Daoy (cell line): ENCODE measurements at regions not wholly inside any gene's neighbourhood (a gene's known extent, or its start where the extent isn't known, plus 50 kb on each side); places are given as distances from the start of the nearest gene placed in this dataset.
A peak's percentile ranks its signal among the peaks of the same experiment; 100 is the strongest.
"Not testable (repeated sequence)": the region's sequence is repeated elsewhere in the genome, so short reads cannot be mapped to it uniquely, and the experiment has no call there.

Experiments
- DNase-seq: peaks from one replicate; pipeline ENCODE4 v3.0.0-alpha.2; 2015; ENCODE audit warnings: low read depth

DNA sequence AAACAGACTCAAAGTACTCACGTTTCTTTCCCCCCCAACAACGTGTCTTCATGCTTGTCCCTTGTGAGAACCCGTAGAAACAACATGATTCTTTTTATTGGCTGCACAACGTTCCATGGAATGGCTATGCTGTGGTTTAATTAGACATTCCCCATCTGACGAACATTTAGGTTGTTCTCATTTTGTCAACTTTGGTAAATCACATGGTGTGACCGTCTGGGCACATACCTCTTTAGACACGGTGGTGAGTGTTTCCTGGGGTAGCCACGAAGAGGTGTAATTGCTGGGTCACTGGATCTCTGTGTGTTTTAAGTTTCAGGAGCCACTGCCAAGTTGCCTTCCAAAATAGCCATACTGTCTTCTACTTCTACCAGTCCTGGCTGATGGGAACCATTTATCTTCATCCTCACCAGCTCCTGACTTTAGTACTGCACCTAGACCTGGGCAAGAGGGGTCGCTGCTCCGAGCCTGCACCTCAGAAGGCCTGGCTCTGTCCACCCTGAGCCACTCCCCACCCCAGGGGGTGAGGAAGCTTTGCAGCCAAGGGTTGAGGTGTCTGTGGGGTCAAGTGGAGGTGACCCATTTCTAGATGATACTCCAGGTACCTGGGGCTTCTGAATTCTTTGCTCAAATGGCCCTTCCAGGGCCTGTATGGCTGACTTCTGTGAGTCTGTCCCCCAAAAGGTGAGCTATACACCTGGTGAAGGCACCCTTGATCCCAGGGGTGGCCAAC, 84.7 kb downstream of the IRX5 start:
- no peak for DNase-seq

DNA sequence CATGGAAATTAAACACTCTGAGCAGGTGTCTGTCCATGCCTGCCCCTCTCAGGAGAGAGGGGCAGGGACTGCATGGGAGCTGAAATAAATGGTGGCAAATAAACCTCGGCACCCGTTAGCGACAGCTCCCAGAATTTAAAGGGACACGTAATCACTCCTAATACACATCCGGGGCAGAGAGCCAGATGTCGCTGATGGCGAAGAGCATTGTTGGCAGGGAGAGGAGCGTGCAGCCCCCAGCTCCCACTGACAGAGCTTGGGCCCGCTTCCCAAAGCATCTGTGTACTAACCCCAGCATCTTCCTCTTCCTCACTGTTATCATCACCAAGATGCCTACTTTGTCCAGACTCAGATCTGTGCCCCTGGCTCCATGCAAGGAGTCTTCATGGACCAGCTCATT, 85.8 kb downstream of the IRX5 start:
- DNase-seq, result no peak

DNA sequence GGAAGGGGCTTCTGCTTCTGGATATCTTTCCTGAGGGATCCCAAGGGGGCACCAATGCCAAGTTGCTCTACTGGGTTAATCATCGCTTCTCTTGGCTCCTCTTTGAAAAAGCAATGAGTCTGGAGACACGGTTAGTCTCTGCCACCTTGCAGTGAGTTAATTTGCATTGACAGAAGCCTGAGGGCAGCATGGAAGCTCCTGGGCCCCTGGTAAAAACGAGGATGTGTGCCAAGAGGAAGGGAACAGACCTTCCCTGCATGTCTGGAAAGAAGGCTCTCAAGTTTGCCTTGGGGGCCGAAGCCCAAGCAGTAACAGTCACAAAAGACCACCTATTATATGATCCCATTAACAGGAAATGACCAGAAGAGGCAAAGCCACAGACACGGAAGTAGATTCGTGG, 86.7 kb downstream of the IRX5 start:
- no peak for DNase-seq

DNA sequence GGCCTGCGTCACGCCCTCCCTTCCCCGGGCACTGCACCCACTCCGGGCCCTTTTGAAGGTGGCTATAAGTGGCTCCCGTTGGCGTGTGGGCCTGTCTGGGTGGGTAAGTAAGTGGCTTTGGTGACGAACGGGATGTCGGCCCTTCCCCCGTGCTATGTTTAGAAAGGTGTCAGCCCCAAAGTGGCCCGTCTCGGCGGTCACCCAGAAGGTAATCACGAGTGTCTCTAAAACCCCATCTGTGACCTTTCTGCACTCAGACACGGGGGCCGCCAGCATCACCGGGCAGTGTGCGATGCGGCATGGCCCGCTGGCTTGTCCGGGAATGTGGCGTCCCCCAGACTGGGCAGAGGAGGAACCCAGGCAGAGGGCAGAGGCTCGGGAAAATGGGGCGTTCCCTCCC, 88.2 kb downstream of the IRX5 start:
- DNase-seq, result no peak

DNA sequence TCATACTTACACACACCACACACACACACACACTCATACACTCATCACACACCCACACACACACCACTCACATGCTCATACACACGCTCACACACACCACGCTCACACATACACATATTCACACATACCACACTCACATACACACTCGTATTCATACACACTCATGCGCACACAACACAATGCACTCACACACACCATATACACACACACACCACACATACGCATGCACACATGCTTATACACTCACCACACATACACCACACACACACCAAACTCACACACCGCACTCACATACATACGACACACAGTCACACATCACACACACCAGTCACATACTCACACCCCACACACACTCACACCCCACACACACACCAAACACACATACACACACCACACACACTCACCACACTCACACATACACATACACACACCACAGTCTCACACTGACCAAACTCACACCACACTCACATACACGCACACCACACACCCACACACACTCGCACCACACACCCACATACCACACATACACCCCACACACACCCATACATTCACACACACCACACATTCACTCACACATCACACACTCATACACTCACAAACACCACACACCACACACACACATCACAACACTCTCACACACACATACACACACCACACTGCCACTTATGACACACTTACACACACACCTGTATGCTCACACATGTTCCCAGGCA, 88.9 kb downstream of the IRX5 start:
- no peak for DNase-seq

DNA sequence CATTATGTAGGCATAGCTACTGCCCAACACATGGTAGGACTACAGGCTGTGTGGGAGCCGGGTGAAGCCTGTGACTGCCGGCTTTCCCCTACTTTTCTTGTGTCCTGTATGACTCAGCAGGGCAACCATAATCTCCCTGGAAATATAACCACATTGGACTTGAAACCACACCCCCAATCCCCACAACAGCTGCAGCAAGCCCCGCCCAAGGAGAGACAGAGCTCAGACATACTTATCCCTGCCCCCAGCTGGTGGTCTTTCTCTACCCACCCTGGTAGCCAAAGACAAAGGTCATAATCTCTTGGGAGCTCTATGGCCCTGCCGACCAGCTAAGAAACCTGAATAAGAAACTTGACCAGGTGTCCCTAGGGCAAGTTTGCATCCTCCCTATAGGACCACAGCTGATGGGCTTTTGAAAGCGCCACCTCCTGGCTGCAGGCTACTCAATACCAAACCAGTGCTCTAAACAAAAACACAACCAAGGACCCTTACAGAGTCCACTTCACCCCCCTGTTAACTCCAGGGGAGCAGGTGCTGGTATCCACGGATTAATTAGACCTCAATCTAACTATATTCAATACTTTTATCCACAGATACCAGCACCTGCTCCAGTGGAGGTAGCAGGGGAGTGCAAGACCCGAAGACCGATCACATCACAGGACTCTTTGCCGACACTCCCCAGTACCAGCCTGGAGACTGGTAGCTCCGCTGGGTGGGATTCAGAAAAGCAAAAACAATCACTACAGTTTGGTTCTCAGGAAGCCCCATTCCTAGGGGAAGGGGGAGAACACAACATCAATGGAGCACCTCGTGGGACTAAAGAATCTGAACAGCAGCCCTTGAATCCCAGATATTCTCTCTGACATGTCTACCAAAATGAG, 91.2 kb downstream of the IRX5 start:
- peak; percentile 79 for DNase-seq

DNA sequence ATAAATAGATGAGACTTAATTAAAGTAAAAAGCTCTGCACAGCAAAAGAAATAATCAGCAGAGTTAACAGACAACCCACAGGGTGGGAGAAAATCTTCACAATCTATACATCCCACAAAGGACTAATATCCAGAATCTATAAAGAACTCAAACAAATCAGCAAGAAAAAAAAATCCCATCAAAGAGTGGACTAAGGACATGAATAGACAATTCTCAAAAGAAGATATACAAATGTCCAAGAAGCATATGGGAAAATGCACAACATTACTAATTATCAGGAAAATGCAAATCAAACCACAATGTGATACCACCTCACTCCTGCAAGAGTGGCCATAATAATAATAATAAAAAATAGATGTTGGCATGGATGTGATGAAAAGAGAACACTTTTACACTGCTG, 96.6 kb downstream of the IRX5 start:
- DNase-seq, result not testable (repeated sequence)

DNA sequence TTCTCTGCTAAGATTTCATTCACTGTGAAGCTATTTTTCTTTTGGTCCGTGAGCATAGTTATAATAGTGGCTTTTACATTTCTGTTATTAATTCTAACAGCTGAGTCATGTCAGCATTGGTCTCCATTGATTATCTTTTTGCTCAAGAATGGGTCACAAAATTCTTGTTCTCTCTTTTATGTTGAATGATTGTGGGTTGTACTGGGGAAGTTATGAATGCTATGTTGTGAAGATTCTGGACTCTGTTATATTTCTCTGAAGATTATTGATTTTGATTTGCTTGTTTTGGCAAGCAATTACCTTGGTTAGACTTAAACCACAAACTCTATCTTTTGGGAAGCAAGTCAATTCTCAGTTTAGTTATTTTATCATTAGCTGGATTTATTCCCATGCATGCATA, 98.8 kb downstream of the IRX5 start:
- DNase-seq, result no peak

DNA sequence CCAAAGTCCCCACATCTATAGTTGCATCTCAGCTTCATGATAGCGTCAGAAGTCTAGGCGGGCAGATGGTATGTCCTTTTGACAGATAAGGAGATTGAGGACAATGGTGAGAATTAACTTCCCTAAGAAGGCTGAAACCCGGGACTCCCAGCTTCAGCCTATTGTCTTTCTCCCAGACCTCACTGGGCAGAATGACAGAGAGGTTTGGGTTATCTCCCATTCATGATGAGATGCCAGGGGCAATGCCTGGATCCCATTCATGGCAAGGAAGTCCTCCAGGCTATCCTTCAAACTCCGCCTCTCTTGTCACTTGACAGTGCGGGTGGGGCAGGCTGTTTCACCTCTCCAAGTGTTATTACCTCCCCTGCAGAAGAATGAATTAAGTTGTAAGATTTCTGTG, 100.3 kb downstream of the IRX5 start:
- no peak for DNase-seq

DNA sequence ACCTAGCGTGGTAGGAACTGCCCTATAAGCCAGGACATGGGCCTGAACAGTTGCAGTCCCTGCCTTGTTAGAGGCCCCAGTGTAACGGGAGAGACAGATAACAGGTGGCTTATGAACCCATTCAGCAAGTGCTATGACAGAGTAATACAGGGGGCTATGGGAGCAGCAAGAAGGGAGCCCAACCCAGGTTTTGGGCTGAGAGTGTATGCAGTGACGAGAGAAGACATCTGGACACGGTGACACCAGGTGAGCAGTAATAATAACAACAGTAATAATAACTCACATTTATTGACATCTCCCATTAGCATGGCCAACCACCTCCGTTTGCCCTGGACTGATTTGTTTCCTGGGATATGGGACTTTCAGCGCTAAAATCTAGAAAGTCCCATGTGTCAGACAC, 100.8 kb downstream of the IRX5 start:
- no peak for DNase-seq

DNA sequence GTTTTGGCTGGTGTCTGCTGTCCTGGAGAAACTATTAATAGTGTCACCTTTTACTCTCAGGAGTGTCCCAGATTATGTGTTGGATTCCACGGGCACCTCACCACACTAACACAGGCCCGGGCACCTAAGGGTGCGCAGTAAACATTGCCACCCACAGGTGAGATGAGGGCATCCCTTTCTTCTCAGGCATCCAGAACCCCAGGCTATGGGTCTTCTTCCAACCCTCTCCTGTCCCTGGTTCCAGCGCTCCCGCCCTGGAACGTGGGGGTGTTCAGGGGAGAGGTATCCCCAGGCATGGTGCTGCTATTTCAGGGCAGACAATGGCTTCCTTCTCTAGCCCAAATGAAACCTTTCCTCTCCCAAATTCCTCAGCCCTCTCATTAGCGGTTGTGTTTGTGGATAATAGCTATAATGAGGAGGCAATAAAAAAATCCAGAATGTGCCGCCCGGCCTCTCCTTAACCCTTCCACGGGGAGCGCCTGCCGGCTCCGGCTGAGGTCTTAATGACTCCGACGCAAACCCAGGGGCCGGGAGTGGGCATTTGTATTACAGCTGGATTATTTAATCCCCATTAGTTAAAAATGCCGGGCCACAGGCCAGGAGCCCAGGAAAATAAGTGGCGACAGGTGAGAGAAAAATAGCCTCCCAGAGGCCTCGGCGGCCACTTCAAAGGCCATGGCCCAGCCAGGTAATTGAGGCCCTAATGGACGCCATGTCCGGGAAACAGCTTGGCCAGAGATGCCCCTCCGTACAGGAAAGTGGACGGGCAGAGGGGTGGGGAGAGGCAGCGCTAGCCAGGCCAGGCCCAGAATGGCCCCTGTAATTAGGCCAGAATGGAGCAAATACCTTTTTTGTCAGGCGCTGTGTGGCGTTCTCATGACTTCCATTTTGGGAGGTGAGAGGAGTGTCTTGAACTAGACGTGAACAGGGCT, 102.8 kb downstream of the IRX5 start:
- no peak for DNase-seq

DNA sequence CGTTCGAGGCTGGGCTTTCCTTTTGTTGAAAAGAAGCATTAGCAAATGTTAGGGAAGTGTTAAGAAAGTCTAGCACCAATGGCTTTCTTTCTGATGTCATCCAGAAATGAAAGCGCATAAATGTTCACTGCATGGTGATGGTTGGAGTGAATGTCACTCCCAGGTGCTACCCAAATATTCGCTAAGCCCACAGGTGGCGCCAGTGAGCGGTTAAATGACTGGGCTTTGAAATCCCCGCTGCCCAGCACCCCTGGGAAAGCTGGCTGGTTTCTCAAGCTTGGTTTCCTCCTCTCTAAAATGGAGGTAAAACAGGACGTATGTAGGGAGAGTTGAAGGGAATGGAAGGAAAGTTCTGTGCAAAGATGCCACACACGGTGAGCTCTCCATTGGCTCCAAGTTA, 104.4 kb downstream of the IRX5 start:
- DNase-seq, result peak; percentile 57

DNA sequence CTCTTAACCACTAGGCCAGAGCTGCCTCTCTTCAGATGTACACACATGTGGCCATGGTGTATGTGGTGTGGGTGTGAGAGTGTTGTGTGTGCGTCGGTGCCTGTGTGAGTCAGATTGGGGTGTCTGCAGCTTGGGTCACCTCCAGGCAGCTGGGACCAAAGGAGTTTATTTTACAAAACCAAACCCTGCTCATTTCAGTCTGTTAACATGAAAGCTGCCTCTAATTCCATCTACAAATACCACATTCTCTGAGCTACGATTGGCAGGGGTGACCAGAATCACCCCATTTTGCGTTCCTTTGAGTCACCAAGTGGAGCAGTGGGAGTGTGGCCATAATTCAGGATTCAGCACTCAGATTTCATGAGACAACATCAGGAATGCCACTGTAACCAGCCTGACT, 105.3 kb downstream of the IRX5 start:
- no peak for DNase-seq

DNA sequence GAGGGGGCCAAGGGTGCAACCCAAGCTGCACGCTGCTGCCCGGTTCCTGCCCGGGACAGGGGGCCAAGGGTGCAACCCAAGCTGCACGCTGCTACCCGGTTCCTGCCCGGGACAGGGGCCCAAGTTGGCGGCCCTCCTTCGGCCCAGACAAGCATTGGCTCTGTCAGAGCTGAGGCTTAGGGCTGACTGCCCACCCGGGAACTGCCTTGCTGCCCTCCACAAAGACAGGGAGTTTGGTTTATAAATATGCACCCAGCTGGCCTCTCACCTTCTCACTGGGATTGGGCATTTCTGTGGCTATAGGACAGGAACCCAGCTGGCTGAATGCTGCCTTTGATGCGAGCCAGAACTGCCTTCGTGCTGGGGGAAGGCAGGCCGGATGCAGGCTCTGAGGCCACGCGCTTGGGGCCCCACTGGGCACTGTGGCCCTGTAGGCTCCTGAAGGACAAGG, 105.7 kb downstream of the IRX5 start:
- no peak for DNase-seq

DNA sequence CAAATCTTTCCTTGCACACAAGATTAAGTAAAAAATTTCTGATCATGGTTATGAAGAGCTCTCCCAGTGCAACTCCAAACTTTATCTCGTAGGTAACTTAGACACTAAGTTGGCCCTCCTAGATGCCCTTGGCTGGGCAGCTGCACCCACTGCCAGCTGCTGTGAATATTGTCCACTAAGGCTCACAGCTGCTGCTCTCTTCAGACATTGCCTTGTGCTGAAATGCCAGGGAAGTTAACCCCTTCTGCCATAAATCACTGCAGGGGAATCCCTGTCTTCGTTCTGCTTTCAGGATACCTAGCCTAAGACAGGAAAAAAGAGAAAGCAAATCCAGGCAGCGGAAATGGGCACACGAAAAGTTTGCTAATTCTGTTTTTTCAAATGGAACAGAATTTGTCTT, 106.4 kb downstream of the IRX5 start:
- DNase-seq, result no peak

DNA sequence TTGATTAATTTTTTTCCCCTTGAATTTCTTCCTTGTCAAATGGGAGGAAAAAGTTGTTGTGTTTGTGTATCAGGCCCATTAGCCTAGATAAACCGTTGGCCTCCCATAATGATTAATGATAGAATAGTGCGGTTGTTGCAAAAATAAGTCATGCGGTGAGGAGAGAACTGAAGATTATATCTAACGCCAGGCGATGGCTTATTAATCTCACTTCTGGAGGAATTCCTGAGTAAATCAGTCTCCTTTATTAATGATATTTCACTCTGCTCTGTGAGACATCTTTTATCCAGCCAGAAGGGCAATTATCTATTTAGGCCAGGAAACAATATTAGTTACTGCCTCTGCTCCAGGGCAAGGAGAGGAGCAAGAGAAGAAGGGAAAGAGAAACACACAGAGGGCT, 107.3 kb downstream of the IRX5 start:
- DNase-seq, result no peak

DNA sequence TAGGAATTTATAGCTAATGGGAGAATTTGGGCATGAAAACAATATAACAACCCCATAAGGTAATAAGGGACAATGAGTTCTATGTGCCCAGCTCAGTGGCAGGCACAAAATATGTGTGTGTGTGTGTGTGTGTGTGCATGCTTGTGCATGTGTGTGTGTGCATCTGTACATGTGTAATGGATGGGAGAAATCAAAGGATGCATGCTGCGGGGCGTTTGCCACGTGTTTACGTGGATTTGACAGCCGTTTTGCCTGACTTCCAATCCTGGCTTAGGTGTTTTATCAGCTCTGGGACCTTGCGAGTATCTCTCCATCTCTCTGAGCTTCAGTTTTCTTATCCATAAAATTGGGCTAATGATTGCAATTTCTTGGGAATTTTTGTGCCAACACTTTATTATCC, 108.4 kb downstream of the IRX5 start:
- DNase-seq, result no peak

DNA sequence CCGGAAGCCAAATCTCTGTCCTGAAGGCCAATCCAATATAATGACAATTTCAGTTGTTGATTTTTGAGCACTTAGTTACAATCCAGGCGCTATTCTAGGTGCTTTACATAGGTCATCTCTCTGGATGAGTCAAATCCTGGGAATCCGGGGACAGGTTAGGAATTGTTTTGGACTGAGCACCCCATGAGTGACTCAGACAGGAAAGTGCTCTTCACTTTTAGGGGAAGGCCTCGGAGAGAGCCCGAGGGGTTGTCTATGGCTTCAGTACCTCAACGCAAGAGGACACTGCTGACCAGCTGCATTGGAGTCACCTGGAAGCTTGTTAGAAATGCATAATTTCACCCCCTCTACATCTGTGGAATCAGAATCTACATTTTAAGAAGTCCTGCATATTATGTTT, 108.8 kb downstream of the IRX5 start:
- DNase-seq, result no peak

DNA sequence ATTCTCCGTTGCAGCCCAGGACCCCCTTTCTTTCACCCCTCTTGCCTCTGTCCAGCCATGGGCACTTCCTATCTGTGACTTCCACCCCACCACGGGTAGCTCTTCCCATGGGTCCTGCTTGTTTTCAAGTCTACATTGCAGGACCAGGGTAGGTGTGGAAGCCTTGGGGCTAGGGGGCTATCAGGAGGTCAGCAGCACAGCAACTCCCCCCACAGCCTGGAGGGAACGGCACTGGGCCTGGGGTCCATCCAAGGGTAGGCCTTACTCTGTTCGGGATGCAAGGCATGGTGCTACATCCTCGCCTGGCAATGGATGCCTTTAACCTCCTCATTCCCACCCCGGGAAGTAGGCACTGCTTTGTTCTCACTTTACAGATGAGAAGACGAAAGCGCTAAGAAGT, 109.3 kb downstream of the IRX5 start:
- DNase-seq, result no peak

DNA sequence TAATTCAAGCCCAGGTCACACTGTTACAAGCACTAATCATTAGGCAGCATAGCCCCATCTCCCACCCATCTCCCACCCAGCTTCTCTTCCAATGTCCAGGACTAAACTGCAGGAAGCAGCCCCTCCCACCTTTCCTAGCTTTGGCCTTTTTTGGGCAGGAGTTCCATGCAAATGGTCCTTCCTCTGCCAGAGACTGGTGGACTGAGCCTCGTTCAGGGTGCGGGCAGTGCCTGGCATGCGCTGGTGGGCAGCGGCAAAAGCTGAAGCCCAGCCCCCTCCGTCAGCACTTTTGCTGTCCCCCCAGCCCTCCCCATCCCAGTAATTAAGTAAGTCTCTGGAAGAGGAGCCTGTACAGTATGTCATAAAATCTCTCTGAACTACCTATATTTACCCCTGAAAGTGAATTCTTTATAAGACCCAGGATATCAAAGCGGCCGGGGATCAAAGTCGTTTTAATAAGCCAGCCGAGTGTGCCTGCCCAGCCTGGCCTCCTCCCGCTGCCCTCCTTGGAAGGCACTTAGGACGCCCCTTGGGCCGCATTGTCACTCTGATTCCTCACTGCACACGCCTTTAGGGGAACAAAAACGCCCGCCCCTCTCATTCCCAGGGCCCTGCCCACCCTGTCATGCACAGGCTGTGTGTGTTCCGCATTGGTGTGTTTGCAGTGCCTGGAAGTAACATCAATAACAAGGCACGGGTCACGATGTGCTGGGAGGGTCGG, 109.9 kb downstream of the IRX5 start:
- no peak for DNase-seq
